GM19238 (cell line): ENCODE measurements at regions not wholly inside any gene's neighbourhood (a gene's known extent, or its start where the extent isn't known, plus 50 kb on each side); places are given as distances from the start of the nearest gene placed in this dataset.

Experiments
- DNase-seq: peaks from one replicate; pipeline ENCODE4 v3.0.0; 2011; ENCODE audit warnings: low spot score; ENCODE audit not compliant: insufficient read length

DNA sequence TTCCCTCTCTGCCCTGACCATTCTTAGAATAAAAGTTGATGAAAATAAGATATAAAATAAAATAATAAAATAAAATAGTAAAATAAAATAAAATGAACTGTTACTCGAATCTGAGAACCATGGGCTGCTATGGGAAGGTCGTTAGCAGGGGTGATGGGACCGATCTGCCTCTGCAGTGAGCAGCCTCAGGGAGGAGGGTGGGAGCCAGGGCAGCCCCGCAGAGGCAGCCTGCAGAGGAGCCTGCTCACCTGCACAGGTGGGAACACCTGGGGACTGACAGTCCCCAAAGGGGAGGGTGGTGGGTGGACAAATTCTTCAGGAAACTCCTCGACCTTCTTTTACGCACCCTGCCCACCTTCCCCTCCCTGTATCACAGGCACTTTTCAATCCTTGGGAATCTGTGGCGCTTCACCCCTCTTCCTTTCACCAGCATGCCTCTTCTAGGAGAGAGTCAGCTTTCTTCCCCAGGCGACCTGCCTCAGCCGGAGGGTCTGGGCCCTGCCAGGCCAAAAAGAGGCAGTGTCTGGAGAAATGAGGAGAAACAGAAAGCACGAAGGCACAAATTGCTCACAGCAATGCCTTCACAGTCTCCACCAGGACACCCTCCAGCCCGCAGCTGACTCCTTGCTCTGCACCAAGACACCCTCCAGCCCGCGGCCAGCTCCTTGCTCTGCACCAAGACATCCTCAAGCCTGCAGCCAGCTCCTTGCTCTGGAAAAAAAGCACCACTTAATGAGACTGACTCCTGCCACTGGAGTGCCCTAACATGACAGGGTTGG is 368.4 kb upstream of the SHH start:
- DNase-seq, result no peak

DNA sequence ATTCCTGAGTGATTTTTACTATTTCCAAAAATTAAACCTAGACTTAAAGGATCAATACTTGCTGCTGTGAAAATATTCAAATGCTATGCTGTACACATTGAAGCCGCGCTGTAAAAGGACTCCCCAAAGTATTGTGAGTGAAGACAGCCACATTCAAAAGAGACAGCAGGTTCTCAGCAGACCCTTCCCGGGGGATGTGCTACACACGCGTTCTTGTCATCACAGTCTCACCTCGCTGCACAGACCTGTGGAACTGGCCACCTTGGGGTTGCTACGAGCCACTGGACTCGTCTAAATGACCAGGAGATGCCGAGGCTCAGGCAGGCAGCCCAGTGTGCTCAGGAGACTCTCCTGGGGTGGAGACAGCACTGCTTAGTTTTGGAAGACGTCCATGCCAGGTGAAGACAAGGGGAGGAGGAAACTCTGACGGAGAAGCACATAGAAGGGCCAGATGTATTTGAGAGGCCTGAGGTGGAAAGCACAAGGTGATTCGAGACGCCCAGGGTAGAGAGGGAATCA is 367.7 kb upstream of the SHH start:
- DNase-seq, result no peak

DNA sequence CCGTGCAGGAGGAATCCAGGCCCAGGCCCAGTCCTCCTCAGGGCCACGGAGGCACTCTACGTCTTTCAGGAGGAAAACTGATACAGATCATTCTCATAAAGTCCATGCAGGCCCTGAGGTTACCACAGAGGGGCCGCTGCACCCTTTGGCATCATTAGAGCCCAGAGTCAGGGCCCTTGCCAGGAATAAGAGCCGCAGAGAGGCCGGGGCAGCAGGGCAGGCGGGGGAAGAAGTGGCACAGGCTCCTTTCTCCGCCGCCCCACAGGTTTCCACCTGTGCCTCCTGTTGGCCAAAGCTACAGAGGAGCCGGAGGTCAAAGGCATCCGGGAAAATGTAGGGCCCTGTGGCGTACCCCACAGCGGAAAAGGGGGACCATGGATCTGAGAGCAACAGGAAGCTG is 366.6 kb upstream of the SHH start:
- no peak for DNase-seq

DNA sequence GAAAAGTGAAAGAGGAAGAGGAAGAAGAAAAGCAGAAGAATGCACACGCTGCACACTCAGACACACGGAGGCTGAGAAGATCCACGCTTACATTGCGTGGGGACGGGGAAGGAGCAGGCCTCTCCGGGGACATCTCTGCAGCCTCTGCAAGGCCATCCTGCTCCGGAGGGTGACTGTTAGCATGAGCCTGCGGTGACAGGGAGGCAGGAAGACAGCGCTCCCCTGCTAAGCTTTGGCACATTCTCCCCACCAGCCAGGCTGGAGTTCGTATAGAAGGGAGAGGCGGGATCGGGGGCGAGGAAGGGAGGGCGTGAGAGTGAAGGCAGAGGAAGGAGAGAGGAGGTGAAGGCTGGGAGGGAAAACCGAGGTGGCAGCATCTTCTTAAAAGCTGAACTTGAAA is 366.0 kb upstream of the SHH start:
- DNase-seq, result no peak

DNA sequence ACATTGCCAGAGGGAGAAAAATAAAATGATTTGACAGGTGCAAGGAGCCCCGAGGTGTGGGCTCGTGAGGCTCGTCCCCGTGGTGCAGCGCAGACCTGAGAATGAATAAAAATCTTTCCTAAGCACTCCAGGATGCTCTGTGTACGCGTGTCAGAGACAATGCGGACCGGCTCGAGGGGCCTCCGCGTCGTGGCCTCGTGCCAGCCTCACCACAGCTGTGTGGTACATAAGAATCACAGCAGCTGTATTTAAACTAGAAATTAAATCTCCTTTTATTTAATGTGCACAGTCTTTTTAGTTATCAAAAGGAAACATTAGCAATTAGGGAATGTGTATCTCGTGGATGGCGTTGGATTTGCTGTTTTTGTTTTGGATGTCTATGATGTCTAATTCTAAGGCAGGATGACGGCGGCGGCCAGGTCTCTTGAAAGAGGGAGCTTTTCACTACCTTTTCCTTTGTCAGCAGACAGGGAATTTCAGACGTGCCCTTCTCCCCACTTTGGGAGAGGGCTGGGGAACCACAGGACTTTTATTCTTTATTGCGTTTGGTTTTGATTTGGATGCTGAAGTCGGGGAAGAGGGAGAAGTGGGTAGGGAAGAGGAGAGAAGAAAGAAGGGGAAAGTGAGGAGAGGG is 365.3 kb upstream of the SHH start:
- no peak for DNase-seq

DNA sequence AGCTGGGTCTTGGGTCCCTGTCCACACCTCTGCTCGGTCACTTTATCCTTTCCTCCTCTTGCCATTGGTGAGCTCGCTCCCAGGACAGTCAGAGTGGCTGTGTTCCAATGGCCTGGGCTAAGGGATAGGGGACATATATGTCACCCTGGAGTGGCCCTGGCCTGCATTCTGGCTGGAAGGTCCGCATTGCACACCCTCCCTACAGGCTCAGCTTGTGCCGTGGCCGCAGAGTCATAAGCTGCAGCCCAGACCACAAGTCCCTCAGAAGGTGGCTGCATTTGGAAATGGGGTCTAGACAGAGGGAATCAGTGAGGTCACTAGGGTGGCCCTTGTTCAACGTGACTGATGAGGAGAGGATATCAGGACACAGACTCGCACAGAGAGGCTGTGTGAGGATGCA is 363.8 kb upstream of the SHH start:
- no peak for DNase-seq

DNA sequence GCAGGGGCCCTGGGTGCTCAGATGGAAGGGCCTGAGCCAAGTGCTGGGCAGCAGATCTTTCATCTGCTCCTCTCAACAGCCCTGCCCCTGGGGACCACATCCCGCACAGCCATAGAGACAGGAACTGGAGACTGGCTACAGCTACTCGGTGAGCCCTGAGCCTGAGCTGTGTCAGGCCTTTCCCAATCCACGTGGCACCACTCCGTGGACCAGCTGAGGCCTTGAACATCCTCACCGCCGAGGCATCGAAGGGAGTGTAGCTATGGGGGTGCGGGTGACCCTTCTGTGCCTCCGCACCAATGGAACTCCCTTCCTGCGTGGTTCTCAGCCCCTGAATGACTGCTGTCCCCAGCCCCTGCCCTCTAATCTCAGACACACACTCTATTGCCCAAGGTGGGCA is 362.7 kb upstream of the SHH start:
- no peak for DNase-seq

DNA sequence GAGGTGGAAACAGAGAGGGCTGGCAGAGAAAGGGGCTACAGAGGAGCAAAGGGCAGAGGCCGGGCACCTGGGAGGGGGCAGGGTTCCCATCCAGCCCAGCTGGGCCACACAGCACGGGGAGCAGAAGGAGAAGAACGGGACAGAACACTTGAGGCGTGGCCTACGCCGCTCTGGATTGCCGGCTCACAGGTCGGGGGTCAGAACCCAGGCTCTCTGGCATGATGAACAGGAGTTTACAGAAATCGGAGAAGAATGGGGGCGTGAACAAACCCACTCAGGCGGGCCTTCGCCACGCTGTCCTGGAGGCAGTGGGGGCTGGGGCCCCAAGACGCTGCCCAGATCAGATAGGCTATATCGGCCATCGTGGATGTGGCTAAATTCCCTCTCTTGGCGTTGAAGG is 362.2 kb upstream of the SHH start:
- no peak for DNase-seq

DNA sequence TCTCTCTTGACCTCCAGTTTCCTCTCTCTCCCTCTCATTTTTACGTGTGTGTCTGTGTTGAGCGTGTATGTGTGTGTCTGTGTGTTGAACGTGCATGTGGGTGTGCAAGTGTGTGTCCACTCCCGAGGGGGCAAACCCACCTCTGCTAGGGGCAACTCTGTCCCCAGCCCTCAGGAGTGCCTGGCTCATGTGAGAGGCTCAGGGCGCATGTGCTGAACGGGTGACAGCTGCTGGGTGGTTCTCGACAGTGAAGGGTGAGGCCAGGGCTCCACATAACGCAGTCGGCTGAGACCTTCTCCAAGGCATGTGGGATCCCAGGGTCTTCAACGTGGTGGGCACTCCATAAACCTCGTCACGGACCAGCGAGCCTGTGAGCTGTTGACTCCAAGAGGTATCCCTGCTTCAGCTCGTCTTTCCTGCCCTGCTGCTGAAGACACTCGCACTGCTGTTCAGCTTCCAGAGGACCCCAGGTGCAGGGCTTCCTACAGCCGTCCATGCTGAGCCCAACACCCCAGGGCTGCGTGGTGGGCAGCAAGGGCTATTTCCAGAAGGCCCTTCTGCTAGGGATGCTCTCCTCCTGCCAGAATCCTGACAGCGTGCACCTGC is 361.6 kb upstream of the SHH start:
- no peak for DNase-seq

DNA sequence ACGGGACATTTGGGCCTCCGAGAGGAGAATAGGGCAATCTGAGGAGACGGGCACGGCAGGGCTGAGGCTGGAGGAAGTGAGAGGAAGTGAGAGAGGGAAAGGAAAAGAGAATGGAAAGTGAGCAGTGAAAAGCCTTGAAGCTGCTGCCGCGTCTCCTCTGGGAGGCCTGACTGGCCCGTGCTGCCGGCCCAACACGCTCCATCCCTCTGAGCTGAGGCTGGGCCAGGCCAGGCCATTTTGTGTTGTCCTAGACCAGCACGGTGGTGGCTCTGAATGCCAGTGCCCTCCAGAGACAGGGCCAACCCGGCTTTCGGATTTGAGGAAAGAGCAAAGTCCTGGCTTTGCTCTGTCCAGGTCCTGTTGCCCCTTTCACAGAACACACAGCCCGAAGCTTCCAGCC is 361.1 kb upstream of the SHH start:
- DNase-seq, result no peak

DNA sequence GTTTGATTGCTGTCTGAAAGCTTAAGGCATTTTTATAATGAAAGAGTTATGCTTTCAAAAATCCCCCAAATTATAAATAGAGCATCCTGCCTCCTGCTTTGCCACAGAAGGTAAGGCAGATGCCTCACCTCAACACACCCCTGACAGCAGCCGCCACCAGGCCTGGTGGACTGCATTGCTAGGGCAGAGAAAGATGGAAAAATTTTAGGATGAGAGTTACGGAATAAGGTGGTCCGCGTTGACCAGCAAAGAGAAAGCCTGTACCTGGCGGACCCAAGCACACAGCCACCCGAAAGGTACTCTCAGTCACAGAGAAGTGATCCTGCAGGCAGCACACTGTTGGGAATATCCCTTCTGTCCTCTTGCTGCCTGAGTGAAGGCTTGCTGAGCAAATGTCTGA is 360.4 kb upstream of the SHH start:
- no peak for DNase-seq

DNA sequence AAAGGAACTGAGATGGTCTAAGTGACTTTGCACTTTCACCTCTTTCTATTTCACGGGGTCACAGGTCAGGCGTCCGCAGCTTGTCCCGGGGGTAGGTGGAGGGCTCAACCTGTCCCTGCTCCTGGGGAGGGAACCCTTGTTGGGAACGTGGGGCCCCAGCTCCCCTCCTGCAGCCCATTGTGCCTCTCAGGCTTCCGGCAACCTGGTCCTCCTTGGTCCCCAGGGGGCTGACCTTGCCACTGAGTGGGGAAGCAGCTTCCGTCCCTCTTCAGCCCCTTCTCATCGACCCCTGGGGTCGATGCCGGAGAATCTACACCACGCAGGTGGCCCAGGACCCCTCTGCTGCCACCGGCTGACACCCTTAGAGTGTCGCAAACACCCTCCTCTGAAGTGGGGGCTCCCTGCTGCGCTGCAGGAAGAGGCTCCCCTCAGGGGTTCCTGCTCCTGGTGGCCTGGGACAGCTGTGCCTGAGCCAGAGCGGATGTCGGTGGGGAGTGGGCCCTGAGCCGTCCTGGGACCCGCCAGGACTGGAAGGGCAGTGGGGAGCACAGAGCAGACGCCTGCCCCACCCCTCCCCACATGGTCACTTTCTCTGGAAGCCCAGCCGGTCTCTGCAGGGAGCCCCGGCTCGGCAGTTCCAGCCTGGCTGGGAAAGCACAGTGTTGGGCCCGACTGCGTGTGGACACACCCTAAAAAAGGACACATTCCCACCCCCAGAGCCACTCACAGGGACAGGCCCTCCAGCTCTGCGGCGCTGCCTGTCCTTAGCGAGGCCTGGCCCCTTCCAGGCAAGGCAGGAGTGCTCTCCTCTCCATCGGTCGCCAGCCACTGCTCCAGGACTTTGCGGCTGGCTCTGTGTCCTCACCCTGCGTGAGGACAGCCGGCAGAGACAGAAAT is 357.5 kb upstream of the SHH start:
- no peak for DNase-seq

DNA sequence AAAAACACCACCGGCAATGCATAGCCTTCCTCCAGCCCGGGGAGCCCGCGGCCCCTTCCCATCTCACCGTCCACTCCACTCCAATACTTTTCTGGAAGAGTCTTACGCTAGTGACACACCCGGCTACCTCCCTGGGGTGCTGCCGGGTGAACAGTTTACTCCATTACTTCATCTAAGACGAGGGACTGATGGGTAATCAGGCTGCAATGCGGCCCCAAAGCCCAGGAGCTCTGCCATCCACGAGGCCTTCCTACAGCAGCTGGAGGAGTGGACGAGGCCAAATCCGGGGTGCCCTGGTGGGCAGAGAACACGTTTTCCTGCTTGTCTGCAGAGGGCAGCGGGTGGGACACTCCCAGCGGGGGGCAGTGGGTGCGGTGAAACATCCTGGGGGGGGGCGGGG is 356.2 kb upstream of the SHH start:
- no peak for DNase-seq

DNA sequence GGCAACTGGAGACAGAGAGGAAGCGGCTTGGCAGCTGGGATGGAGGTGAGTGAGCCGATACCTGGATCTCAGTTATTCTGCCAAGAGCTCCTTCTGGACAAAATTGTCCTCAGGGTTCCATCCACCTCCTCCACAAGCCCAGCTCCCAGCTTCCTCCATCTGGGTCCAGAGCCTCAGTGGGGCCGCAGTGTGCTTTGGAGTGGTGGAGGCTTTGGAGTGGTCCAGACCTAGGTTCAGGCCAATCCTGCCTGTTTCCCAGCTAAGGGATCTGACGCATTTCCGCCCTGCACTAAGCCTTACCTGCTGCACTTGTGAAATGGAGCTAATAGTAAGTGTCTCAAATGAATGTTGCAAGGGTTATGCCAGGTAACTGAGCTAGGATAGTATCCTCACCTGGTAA is 355.7 kb upstream of the SHH start:
- DNase-seq, result no peak

DNA sequence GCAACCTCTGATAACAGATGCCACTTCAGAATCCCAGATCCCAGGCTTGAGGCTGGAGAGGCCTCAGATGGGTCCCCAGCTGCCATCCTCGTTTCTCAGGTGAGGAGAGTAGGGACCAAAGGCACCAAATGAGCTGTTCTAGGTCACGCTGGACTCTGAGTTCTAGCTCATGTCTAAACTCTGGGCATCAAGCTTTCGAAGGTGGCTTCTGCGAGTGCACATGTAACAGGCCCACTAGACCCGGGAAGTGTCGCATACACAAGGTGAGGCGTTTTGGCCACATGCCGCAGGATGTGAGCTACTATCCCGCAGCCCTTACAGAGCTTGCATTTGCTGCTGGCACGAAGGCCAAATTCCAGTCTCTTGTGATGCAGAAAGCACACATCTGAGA is 355.1 kb upstream of the SHH start:
- DNase-seq, result no peak

DNA sequence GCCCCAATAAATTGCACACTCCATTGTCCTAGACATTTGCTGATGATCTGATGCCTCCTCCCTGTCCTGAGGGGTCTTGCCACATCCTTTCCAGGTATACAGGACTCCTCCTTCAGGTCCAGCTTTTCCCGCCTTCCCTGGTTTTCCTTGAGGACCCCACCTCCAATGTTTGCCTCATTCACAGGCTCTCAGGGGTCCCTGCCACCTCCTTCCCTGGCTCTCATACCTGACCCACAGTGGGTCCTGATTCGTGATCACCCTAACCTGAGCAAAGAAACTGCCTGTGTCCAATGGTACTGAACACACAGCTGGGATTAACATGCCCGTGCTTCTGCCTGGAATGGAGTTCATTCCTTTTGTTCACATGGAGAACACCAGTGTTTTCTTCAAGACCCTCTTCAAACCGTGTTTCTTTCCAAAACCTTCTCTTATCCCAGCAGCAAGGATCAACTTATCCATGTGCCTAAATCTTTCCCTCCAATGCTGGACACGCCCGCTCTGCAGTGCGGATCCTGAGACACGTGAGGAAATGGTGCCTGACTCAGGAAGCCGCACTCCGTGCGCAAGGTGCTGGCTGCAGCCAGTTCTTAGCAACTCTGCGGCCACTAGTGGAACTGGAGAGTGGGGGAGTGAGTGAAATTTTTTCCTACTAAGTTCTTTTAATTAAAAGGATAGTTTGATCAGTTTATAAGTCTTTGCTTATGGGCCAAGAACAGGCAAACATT is 354.6 kb upstream of the SHH start:
- no peak for DNase-seq

DNA sequence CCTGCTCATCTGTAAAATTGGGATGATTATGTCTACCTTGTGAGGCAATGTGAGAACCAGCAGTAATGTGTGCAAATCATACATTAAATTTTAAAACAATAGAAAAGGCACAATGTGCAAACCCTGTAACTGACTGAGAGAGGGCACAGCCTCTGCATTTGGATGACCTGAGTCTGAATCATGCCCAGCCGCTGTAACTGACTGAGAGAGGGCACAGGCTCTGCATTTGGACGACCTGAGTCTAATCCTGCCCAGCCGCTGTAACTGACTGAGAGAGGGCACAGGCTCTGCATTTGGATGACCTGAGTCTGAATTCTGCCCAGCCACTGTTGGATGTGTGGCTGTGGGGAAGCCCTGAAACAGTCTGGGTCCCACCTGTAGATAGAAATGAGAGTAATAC is 351.5 kb upstream of the SHH start:
- DNase-seq, result no peak

DNA sequence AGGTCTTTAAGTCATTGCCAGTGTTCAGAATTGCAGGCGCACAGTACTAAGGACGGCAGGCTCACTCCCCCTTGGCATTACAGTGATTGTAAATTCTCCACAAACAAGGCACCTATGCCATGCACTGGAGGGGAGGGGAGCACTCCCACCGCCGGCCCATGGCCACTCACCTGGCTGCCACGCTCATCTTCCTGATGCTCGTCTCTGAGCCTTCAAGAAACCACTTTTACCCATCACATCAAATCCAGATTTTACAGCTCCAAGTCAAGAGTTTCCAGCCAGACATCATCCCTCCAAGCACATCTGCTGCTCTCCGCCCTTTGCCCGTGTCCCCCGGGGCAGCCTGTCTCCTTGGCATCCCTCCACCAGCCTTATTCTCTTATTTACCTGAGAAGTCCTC is 350.2 kb upstream of the SHH start:
- no peak for DNase-seq

DNA sequence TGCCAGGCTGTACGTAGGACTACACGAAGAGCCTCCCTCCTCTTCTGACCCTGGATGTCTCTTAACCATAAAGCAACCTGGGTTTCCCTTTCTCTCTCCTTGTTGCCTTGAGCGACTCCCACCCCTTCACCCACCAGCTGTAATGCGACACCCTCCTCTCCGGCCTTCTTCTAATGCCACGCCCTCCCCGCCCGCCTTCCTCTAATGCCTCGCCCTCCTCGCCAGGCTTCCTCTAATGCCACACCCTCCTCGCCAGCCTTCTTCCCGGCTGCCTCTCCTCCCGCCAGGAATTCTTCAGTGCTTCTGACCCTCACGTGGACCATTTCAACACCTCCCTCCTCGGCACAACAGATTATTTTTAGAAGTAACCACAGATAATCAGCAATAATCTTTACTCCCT is 348.5 kb upstream of the SHH start:
- DNase-seq, result no peak

DNA sequence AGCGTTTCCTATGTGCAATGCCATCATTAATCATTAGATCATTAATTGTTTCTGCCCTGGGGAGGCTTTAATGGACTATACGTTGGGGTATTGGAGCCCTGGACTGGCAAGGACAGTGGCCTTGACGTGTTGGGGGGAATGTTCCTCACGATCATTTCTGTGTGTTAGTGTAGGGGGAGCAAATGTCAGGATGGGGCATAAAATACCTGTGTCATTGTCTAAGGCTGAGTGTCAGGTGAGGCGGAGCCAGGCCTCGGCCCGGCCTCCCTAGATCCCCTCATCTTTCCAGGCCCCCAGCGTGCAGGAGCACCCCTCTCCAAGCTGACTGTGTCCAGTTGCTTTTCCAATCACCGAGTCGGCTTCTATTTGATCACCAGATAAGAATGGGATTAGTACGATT is 346.4 kb upstream of the SHH start:
- no peak for DNase-seq

DNA sequence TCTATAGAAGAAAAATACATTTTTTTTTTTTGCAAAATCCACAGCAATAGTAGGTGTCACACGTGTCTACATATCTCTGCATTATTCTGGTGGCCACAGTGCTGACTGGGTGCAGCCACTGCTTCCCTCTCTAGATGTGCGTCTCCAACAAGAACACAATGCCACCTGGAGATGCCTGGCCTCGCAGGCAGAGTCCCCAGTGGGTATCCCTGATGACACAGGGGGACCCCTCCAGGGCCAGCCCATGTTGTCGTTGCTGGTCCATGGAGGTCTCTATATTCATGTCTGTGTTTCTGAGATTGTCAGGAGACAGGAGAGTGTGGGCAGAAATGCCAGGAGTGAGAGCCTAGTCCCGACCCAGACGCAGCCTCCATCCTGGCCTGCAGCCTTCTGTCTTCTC is 345.9 kb upstream of the SHH start:
- no peak for DNase-seq
